B cell (primary cell): ENCODE measurements at regions not wholly inside any gene's neighbourhood (a gene's known extent, or its start where the extent isn't known, plus 50 kb on each side); places are given as distances from the start of the nearest gene placed in this dataset.

Experiments
- CTCF ChIP-seq: fragments of 200-600 bp; IDR thresholded peaks from one replicate; pipeline ENCODE4 v1.8.0; 2022; ENCODE audit warnings: antibody characterized with exemption, mild to moderate bottlenecking
- EZH2 ChIP-seq: IDR thresholded peaks from 2 replicates; pipeline ENCODE4 v1.6.1; 2012; ENCODE audit warnings: borderline replicate concordance, low read depth, mild to moderate bottlenecking, moderate library complexity, low read length; ENCODE audit not compliant: insufficient read depth, poor library complexity, severe bottlenecking

GRCh38 chr5:158202801-158203200, 343.9 kb upstream of the CLINT1 start:
- TF ChIP-seq CTCF (no peak), EZH2 (no peak)
